Left ventricle myocardium superior (tissue), 1 donor: ENCODE measurements at regions not wholly inside any gene's neighbourhood (a gene's known extent, or its start where the extent isn't known, plus 50 kb on each side); places are given as distances from the start of the nearest gene placed in this dataset.
A peak's percentile ranks its signal among the peaks of the same experiment; 100 is the strongest.

Experiments
- ATAC-seq: fragments of 200-7000 bp; cut with Tn5 transposase; one replicate; pipeline ENCODE4 v1.9.1; 2020; ENCODE audit warnings: mild to moderate bottlenecking, moderate library complexity
- DNase-seq: peaks from one replicate; pipeline ENCODE4 v3.0.0-alpha.2; 2020
- intact Hi-C: fragments of 100-400 bp; cut with micrococcal nuclease; formaldehyde crosslinking; loops from one replicate; pipeline ENCODE4 v1.11.0; 2022
- donor health status: DM: no; HTN: yes; CAD: no; lungs with severe emphysema.

DNA sequence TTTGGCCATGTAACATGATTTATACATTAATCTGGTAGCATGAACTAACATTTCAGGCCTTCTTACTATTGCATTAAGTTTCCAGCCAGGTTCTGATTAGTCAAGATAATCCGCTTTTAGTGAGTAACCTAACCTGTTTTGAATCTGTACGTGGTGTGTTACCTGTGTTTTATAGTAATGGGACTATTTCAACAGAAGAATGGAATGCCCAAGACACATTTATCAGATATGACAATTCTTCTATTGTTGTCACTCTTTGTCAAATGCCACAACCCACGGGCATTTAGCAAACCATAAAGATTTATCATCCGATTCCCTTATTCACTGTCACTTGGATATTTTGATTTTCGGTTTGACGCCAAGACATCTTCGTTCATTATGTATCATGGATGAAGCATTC lies 117.9 kb downstream of the ETAA1 start:
- no peak for ATAC-seq
- intact Hi-C loops = no loop called here
- DNase-seq = no peak

DNA sequence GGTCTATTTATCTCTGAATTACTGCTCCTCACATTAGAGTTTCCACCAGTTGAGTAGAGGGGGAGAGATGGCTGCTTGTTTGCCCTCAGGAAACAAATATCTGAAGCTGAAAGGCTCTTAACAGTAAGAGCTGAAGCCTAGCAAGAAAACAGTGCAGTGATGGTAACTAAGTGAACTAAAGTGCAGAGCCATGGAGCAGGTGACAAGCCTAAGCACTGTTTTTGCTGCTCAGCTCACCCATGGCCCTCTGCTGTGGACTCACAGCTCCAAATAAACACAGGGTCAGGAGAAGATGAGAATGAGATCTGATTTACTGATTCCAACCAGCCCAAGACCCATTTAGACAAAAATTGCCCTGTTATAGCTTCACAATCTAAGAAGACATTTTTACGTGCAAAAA lies 118.4 kb downstream of the ETAA1 start:
- intact Hi-C loops = no loop called here
- ATAC-seq = no peak

DNA sequence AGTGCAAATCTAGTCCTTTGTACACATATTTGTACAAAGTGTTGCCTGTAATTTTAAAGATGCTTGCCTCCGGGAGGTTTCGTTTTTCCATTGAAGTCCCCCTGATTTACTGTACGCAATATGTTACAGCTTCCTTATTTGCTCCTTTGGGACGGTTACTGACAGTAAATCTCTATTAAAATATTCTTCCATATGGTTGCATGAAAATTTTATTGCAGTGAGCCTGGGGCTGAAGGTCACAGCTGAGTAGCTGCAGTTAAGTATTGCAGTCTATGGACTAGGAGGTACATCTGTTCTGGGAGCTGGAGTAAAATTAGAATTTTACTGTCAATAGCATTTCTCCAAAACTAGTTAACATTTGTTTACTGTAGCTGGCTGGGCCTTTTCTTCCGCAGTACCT lies 119.2 kb downstream of the ETAA1 start:
- DNase-seq (no peak), ATAC-seq (no peak)
- intact Hi-C loops = no loop called here

More for the DNA sequence above, 118.4 kb downstream of the ETAA1 start:
- DNase-seq = no peak

DNA sequence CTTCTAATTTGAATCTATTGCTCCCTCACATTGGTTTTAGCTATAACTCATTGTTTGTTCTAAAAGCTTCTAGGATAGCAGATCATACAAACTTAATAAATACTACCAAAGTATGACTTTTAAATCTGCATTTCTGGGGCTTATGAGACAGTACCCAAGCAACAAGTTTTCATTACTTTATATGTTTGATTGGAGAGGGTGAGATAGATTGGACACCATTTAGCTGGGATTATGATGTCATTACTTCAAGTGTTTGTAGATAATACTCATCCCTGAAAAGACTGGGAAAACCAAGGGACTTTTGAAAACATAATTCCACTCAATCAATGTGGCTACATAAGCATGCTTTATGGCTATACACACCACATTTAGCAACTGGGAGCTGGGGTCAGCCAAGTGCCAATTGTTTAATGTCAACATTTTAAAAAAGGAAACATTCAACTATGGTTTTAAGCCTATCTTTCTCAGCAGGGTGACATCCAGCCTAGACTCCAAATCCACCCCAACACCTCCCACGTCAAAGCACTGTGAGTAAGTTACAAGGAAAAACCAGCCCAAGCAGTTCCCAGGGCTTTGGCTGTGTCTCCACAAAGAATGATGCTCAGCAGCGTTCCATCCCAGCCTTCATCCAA lies 119.9 kb downstream of the ETAA1 start:
- intact Hi-C loops = no loop called here
- ATAC-seq = no peak
- no peak for DNase-seq

DNA sequence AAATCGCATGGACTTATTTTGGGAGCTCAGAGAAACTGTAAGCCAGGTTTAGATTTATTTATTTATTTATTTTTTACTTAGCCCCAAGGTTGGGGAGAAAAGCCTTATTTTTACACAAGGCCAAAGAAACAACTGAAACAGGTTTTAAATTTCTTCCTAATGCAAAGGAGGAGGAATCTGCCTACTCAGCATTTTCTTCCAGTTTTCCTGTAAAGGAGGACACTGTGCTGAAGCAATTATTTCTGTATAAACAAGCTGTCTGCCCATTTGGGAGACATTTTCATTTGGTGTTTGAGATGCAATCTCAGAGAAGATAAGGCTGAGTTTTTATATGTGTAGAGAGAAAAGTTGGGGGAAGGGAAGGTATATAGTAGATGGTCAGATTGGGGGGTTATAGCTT lies 125.0 kb downstream of the ETAA1 start:
- ATAC-seq = no peak
- intact Hi-C loops = no loop called here
- DNase-seq = no peak

DNA sequence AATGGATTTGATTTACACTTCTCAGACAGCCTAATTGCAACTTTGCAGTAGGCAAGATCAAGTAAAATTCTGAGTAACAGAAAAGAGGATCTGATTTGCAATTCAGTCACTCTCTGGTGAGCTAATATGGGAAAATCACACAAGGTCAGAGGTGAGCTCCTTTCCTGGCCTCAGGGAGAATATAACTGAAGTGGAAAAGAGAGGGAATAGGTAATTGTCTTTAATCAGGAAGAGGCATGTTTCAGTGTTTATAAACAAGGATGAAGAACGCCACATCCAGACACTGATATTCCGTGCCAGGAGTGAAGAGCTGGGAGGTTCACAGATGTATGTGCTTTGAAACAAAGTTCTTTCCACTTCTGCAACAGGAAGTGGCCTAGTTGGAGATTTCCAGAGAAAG lies 127.1 kb downstream of the ETAA1 start:
- intact Hi-C loops = no loop called here
- no peak for ATAC-seq
- no peak for DNase-seq

DNA sequence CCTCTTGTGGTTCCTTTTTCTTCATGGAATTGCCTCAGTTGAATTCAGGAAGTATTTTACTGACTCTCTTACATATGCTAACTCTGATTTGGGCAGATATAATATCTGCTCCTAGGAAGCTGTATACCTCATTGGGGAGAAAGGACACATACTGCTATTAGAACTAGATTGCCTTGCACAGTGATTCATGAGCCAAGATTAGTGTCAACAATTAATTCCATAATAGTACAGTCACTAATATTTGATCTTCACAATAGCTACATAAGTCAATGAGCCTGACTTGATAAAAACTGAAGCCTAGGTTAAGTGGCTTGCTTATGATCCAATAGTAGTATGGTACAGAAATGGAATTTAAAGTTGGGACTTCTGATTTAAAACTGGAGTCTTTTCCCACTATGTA lies 127.6 kb downstream of the ETAA1 start:
- intact Hi-C loops = no loop called here
- ATAC-seq (no peak), DNase-seq (no peak)

DNA sequence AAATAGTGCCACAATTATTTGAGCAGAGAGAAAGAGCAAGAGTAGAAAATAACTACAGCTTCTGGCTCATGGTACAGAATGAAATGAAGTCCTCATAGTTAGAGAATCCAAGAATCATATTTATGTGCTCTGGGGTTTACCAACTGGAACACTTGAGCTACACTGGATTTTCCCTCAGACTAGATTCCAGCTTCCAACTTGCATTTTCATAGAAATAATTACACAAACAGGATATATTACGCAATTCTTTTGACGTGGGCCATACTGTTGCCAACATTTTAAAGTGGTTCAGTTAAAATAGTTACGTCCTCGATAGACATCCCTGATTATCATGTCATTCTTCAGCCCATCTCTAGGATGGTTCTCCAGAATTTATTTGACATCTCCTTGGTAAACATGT lies 129.2 kb downstream of the ETAA1 start:
- ATAC-seq = peak; percentile 90
- intact Hi-C loops = no loop called here
- no peak for DNase-seq

DNA sequence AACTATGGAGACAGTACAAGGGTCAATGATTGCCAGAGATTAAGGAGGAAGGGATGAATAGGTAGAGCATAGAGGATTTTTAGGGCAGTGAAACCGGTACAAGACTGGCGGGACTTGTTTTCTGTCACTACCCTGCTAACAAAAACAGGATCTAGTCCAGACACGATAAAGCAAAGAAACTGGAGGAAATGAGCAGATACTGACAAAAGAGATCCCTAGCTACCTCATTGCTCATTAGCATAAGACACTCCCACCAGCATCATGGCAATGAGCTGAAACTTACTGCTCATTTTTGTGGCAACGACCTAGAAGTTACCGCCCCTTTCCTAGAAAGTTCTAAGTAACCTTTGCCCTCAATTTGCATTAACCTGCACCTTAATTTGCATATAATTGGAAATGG lies 131.2 kb downstream of the ETAA1 start:
- ATAC-seq (no peak), DNase-seq (no peak)
- intact Hi-C loops = no loop called here

DNA sequence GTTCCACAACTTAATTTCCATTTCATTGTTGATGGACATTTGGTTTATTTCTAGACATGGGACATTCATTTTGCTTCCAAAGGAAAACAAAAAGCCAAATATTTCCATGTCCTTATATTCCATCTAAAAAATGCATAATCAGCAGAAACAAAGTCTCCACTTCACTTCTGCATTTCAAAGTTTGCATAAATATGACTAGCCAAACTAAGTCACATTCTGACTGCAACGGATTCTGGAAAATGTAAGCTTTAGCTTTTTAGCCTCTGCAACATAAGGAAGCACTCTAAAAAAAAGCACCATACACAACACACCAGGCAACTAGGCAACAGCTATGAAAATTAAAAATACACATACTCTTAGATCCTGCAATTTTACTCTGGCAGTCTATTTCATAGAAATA lies 135.3 kb downstream of the ETAA1 start:
- intact Hi-C loops = no loop called here
- DNase-seq = no peak
- no peak for ATAC-seq

DNA sequence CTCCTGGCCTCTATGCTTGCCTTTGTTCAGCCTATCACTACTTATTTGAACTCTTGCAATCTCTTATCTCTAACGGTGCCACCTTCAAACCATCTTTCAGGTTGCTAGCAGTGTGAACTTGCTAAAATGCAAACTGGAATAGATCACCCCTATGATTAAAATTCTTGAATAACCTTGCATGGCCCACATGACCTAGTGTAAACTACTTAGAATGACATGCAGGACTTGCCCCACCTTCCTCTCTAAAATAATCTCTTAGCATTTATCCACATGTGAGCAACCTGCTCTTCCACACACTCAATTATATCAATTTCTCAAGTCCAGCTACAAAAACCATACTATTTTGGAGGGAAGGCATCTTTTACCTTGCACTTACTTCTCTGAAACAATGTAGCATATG lies 137.6 kb downstream of the ETAA1 start:
- ATAC-seq (no peak), DNase-seq (no peak)
- intact Hi-C loops = no loop called here

DNA sequence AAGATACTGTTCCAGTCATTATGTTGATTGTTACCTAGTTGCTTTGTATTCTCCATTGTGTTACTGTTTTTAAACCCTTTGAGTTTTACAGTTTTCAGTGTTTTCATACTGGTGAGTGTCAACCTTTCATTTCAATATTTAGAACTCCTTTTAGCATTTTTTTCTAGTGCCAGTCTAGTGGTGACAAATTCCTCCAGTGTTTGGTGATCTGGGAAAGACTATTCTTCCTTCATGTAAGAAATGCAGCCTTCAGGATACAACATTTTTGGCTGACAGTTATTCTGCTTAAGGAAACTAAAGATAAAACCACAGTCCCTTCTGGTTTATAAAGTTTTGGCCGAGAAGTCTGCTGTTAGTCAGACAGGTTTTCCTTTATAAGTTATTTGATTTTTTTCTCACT lies 143.8 kb downstream of the ETAA1 start:
- DNase-seq (no peak), ATAC-seq (no peak)
- intact Hi-C loops = no loop called here

DNA sequence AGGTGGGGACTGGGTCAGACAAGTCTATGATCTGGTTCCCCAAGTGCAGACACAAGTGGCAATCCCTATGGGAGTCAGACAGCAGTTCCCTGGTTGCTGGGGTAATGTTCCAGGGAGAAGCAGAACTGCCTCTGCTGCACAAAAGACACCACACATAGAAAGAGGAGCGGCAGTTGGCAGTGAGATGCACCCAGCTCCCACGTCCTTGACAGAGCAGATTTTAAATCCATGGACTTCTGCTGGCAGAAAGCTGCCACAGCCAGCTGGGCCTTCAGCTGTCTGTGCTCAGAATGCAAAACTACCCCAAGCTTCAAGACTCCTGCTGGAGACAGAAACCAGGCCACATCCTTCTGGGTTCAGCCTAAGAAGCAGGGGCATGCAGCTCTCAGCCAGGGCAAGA lies 147.2 kb downstream of the ETAA1 start:
- DNase-seq = no peak
- intact Hi-C loops = no loop called here
- ATAC-seq = no peak

DNA sequence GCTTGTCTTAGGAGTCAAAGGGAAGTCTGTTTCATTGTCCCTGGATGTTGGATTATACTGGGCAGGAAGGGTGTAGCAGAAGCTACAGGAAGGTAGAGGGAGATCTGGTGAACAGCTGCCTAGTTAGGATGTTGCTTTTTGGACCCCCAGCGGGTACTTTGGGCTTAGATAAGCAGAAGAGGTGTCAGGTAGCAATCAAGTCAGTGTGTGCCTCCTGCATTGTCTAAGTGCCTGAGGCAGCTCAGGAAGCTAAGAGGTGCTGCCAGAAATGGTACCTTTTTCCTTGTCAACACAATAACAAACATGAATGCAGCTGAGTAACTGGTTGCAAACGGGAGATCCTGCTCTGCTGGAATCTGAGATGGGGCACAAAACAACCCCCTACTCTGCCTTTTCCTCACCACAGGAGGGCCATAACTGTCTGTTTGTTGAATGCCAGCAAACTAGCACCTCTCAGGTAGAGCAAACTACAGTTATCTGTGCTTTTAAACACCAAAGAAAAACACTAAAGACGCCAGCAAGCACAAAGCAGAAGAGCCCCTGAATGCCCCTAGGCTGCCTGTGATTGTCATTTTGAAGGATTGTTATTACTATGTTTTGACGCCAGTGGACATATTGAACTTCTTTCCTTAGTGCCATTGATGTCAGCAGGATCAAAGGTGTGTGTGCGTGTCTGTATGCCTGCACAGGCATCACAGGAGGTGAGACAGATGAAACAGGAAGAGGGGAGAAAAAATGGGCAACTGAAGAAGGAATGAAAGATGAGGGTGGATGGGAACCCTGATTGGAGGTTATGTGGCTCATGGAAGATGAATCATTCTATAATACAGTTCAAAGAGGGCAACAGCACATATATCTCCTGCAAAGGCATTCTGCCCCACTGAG lies 151.4 kb downstream of the ETAA1 start:
- ATAC-seq (no peak), DNase-seq (no peak)
- intact Hi-C loops = no loop called here

DNA sequence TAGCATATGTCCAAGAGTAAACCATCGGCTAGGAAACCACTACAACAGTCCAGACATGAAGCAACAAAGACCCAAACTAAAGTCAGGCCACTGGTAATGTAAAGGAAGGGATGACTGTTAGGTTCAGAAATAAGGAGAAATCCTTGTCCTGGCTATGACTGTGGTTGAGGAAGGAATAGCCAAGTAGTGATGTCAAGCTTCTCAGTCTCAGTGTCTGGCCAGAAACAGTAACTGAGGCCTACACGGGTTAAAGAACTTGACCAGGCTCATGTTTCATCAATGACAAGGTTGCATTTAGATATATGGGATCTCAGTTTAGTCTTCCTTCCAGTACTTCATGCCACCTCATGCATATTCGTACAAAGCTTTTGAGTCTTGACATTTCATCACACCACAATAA lies 162.0 kb downstream of the ETAA1 start:
- ATAC-seq = no peak
- no peak for DNase-seq
- intact Hi-C loops = no loop called here

DNA sequence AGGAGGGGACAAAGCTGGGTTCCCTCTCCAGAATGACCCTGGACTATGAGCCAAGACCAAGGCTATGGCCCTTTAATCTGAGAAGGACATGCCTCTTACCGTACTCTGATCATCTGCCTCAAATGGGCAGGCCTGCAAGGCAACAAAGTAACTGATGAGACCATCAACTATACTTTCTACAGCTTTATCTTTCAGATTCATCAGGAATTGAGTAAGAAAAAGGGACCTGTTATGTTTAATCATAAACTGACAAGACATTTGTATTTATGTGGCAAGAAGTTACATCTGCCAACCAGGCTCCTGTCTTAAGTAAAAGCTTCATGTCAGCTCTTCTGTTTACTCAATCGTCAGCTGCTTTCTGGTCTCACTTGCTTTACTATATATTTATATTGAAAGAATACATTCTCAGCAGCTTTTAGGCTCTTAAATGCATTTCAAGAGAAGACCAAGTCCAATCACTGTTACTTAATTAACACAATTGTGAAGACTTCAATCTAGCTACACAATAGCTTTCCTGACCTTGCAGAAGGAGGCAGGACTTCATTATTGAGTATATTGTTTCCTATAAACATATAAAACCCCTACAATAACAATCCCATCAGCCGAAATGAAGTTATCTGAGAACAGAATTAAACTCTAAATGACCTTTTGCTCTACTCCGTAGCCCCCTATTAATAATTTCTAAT lies 163.8 kb downstream of the ETAA1 start:
- ATAC-seq (peak; percentile 10), DNase-seq (no peak)
- intact Hi-C loops = no loop called here

DNA sequence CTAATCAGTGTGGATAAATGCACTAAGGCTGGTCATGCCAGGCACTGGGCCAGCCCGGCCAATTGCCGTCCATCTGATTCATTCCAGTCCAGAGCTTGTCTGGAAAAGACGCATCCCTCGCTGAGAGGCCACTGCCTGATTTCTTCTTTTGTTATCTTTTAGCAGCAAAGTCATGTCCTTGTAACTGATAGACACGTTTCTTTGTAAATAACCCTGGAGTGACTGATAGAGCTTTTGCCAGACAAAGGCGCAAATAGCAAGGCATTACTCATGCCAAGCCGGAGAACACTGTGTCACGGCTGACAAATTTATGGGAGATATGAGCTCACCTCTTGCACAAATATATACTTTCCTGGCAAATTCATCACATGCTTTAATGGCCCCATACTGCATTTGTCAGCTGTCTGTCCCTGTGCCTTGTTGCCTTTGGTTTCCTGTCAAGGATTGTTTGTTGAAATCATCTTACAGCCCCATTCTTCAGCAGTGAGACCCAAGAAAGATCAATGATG lies 164.4 kb downstream of the ETAA1 start:
- intact Hi-C loops = no loop called here
- ATAC-seq (peak; percentile 91), DNase-seq (peak; percentile 82)

DNA sequence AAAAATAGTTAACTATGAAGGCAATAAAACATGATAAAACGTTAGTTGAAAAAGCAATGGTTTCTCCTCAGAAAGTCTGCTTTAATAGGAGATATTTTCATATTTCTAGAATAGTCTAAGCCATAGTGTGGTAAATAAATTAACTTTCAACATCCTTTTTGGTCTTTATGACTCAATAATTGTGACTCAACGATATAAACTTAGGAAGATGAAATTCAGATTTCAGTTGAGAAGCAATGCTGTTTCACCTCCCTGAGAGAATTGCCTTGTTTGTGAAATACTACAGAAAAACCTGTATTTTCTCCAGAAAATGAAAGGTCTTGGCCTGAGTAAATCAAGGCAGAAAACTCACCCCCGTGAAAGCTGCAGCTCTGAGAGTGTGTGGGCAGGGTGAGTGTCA lies 166.9 kb downstream of the ETAA1 start:
- intact Hi-C loops = no loop called here
- no peak for ATAC-seq
- DNase-seq = no peak

DNA sequence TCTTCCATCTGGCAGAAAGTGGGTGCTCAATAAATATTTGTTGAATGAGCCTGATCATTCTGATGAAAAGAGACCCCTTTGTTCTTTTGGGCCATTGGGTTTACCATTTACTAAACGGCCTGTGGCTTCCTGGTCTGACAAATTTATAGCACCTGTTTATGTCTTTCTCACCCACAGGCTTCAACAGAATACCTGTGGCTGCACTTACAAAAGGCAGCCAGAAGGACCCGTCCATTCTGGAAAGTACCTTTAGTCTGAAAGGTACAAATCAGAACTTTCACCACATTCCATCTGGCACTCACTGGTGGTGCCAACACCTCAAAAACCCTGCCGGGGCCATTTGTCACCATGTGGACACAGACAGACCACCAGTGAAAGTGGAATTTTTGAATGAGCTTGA lies 167.5 kb downstream of the ETAA1 start:
- DNase-seq (no peak), ATAC-seq (no peak)
- intact Hi-C loops = no loop called here

DNA sequence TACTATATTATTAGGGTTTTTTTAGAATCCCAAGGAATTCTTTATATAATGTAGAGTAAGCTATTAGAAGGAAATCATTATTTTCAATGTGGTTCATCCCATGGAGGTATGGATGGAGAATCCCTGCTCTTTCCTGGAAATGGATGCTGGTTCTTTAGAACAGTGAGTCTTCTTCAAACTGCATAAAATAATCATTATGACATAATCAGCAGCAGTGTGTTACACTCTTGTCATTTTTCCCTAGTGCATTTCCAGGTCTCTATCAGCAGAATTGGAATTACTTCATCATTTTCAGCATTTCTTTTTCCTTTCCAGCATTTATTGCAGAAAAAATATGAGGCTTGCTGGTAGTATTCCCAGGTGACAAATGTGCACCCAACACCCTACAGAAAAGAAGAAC lies 168.1 kb downstream of the ETAA1 start:
- DNase-seq (no peak), ATAC-seq (no peak)
- intact Hi-C loops = no loop called here
